Activated naive CD8-positive, alpha-beta T cell treated with anti-CD3 and anti-CD28 coated beads for 36 hours (primary cell): ENCODE measurements at regions not wholly inside any gene's neighbourhood (a gene's known extent, or its start where the extent isn't known, plus 50 kb on each side); places are given as distances from the start of the nearest gene placed in this dataset.
"Not testable (repeated sequence)": the region's sequence is repeated elsewhere in the genome, so short reads cannot be mapped to it uniquely, and the experiment has no call there.

Experiments
- DNase-seq: peaks from one replicate; pipeline ENCODE4 v3.0.0; 2021
- H3K27ac Mint-ChIP-seq: one replicate; pipeline ENCODE4 v1.8.0; 2022; ENCODE audit warnings: mild to moderate bottlenecking, moderate library complexity, mixed read lengths
- H3K27me3 Mint-ChIP-seq: one replicate; pipeline ENCODE4 v1.8.0; 2022; ENCODE audit warnings: mild to moderate bottlenecking, mixed read lengths
- H3K36me3 Mint-ChIP-seq: one replicate; pipeline ENCODE4 v1.8.0; 2021; ENCODE audit warnings: mild to moderate bottlenecking, mixed read lengths
- H3K4me1 Mint-ChIP-seq: one replicate; pipeline ENCODE4 v1.8.0; 2021; ENCODE audit warnings: mixed read lengths
- H3K4me3 Mint-ChIP-seq: one replicate; pipeline ENCODE4 v1.8.0; 2022; ENCODE audit warnings: mild to moderate bottlenecking, moderate library complexity, mixed read lengths
- H3K9me3 Mint-ChIP-seq: one replicate; pipeline ENCODE4 v1.8.0; 2022; ENCODE audit warnings: mixed read lengths

DNA sequence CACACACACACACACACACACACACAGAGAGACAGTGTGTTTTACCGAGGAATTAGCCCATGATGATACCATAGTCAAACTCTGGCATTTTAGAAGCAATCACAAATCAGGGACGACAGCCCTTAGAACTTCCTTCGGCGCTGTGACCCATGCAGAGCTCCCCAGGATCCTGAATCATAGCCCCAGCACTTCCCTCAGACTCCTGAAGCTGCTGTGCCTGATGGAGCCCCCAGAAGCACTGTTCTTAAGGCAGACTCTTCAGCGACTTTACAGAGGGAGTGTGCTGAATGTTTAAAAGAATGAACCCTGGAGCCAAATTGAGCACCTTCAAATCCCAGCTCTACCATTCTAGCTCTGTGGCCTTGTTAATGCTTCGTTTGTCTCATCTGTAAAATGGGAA, 89.3 kb upstream of the LIPC start:
- DNase-seq: no peak
- Mint-ChIP-seq H3K4me3 (no peak overlapping the region), H3K9me3 (peaks cover 1% of the 10 kb centered on the region), H3K4me1 (peaks cover 3% of the 10 kb centered on the region), H3K27ac (no peak overlapping the region), H3K27me3 (no peaks in the 10 kb centered on the region), H3K36me3 (peaks cover 1% of the 10 kb centered on the region)

GRCh38 chr15:58344213-58345070, 87.3 kb upstream of the LIPC start:
- Mint-ChIP-seq H3K4me1 (peaks cover 3% of the 10 kb centered on the region), H3K36me3 (peaks cover 1% of the 10 kb centered on the region), H3K4me3 (no peak overlapping the region), H3K27ac (no peak overlapping the region), H3K9me3 (peaks cover 1% of the 10 kb centered on the region), H3K27me3 (no peaks in the 10 kb centered on the region)
- no peak for DNase-seq

DNA sequence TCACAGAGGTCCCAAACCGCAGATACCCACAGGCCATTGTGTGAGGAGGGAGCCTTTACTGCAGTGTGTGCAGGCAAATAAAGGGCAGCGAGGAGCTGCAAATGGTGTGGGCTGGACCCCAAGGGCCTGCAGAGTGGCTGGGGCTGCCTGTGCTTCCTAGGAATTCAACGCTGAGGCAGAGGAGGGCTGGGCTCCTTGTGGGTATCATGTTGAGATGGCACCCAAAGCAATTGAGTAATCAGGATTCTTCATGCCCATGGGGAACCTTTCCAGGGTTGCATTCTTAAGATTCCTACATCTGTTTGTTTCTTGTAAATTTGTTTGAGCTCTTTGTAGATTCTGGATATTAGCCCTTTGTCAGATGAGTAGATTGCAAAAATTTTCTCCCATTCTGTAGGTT, 85.4 kb upstream of the LIPC start:
- Mint-ChIP-seq H3K9me3 (no peaks in the 10 kb centered on the region), H3K4me3 (no peak overlapping the region), H3K27me3 (no peaks in the 10 kb centered on the region), H3K4me1 (no peaks in the 10 kb centered on the region), H3K36me3 (no peaks in the 10 kb centered on the region), H3K27ac (no peak overlapping the region)
- no peak for DNase-seq

DNA sequence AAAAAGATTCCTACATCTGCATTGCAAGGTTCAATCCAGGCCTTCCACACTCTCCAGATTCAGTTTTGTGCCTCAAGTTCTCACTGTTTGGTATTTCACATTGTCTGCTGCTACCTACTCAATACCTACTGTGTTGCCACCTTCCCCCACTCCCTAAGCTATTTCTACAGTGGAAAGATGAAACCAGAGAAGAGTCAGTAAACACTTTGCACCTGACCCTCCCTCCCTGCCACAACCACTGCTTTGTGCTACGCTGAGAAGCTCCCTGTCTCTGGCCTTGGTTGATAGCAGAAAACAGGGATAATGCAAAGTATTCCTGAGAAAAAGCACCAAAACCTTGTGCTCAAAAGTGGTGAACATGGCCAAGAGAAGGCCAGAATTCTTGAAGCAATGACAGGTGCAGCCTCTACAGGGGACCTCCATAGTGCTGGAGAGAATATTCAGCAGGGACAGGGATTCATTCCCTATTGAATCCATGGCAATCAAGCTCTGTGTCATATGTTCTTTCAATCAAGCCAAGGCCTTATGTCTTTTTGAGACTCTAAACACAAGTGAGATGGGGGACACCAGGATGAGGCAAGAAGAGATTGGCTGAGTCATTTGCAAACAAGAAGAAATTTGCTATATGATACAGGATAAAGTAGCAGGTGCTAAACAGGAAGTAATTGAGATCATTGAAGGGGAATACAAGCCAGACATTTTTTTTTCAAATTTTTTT, 83.5 kb upstream of the LIPC start:
- Mint-ChIP-seq H3K27ac (no peak overlapping the region), H3K36me3 (no peaks in the 10 kb centered on the region), H3K4me3 (no peak overlapping the region), H3K4me1 (peaks cover 1% of the 10 kb centered on the region), H3K27me3 (no peaks in the 10 kb centered on the region), H3K9me3 (no peaks in the 10 kb centered on the region)
- no peak for DNase-seq

- DNase-seq: no peak
- no peak overlapping the region for H3K4me3 Mint-ChIP-seq
- no peaks in the 10 kb centered on the region for H3K9me3 Mint-ChIP-seq
- peaks cover 26% of the 10 kb centered on the region for H3K4me1 Mint-ChIP-seq
- H3K27me3 Mint-ChIP-seq: no peaks in the 10 kb centered on the region
- no peak overlapping the region for H3K27ac Mint-ChIP-seq
- no peaks in the 10 kb centered on the region for H3K36me3 Mint-ChIP-seq
Observed at GRCh38 chr15:58352026-58352929, 79.5 kb upstream of the LIPC start.

DNA sequence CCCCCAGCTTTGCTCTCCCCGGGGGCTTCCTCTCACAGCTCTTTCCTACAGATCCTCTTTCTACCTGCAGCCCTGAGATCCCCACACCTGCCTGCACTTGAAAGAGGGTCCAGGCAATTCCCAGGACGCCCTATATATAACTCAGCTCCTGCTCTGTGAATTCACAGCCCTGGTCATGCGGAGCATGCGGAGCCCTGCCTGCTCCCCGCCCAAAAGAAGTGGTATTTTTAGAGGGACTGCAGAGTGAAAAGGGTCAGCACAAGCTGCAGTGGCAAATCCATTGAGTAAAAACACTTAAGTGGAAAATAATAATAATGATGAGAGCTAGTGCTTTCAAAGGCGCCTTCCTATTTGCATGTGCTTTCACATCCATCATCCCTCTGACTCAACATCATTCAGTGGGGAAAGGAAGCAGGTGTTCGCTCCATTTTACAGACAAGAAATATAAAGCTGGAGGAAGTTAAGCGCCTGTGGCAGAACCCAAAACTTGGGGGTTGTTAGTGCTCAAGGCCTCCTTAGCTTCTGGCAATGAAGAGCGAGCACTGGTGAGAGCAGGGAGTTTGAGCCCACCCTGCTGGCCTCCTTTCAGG, 76.3 kb upstream of the LIPC start:
- Mint-ChIP-seq H3K27me3 (no peaks in the 10 kb centered on the region), H3K27ac (peak overlapping the region; percentile 73), H3K4me3 (no peak overlapping the region), H3K4me1 (peaks cover 52% of the 10 kb centered on the region), H3K36me3 (no peaks in the 10 kb centered on the region), H3K9me3 (no peaks in the 10 kb centered on the region)
- no peak for DNase-seq

DNA sequence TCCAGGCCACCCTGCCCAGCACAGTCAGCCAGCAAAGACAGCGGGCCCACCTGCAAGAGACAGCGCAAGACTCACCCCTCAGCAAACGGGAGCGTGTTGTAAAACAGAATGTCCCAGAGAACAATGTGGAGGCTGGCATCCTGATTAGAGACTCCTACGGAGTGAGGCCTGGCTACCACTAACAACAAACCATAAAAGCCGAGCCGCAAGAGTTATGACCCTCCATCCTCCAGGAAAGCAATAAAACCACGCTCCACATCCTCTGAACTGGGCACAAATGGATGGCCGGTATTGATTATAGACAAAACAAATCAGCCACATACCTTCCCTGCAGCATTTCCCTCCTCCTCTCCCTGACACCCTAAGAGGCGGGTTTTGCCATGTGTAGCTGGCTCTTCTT, 75.8 kb upstream of the LIPC start:
- Mint-ChIP-seq H3K27ac (peak overlapping the region; percentile 55), H3K9me3 (no peaks in the 10 kb centered on the region), H3K4me1 (peaks cover 52% of the 10 kb centered on the region), H3K4me3 (no peak overlapping the region), H3K36me3 (no peaks in the 10 kb centered on the region), H3K27me3 (no peaks in the 10 kb centered on the region)
- DNase-seq: no peak

- peak overlapping the region; percentile 96 for H3K27ac Mint-ChIP-seq
- peak; percentile 64 for DNase-seq
- H3K4me1 Mint-ChIP-seq: peaks cover 58% of the 10 kb centered on the region
- no peaks in the 10 kb centered on the region for H3K9me3 Mint-ChIP-seq
- H3K36me3 Mint-ChIP-seq: no peaks in the 10 kb centered on the region
- no peaks in the 10 kb centered on the region for H3K27me3 Mint-ChIP-seq
- peak overlapping the region; percentile 67 for H3K4me3 Mint-ChIP-seq
Observed at GRCh38 chr15:58357529-58358476, 74.0 kb upstream of the LIPC start.

DNA sequence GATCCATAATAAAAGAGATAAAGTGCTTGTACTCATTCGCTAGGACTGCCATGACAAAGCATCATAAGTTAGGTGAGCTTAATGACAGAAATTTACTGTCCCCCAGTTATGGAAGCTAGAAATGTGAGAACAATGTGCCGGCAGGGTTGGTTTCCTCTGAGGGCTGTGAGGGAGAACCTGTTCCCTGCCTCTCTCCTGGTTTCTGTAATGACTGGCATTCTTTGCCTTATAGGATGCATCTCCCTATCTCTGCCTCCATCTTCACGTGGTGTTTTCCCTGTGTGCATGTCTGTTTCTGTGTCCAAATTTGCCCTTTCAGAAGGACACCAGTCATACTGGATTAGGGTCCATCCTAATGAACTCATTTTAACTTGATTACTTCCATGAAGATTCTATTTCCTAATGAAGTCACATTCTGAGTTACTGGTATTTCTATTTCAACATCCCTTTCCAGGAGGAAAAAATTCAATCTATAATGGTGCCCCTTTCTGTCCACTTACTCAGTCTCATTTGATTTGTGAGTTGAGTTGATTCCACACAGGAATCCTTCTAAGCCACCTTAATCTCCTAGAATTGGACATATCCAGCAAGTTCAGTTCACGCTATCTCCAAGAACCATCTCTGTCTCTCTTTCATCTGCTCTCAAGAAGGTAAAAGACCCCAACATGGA, 71.2 kb upstream of the LIPC start:
- H3K9me3 Mint-ChIP-seq: peaks cover 11% of the 10 kb centered on the region
- no peak for DNase-seq
- H3K4me3 Mint-ChIP-seq: no peak overlapping the region
- peaks cover 6% of the 10 kb centered on the region for H3K36me3 Mint-ChIP-seq
- H3K27me3 Mint-ChIP-seq: no peaks in the 10 kb centered on the region
- H3K27ac Mint-ChIP-seq: no peak overlapping the region
- H3K4me1 Mint-ChIP-seq: peaks cover 57% of the 10 kb centered on the region

GRCh38 chr15:58361273-58361759, 70.5 kb upstream of the LIPC start:
- no peaks in the 10 kb centered on the region for H3K27me3 Mint-ChIP-seq
- no peak for DNase-seq
- H3K4me1 Mint-ChIP-seq: peaks cover 50% of the 10 kb centered on the region
- H3K4me3 Mint-ChIP-seq: no peak overlapping the region
- H3K9me3 Mint-ChIP-seq: peaks cover 13% of the 10 kb centered on the region
- peaks cover 6% of the 10 kb centered on the region for H3K36me3 Mint-ChIP-seq
- no peak overlapping the region for H3K27ac Mint-ChIP-seq

DNA sequence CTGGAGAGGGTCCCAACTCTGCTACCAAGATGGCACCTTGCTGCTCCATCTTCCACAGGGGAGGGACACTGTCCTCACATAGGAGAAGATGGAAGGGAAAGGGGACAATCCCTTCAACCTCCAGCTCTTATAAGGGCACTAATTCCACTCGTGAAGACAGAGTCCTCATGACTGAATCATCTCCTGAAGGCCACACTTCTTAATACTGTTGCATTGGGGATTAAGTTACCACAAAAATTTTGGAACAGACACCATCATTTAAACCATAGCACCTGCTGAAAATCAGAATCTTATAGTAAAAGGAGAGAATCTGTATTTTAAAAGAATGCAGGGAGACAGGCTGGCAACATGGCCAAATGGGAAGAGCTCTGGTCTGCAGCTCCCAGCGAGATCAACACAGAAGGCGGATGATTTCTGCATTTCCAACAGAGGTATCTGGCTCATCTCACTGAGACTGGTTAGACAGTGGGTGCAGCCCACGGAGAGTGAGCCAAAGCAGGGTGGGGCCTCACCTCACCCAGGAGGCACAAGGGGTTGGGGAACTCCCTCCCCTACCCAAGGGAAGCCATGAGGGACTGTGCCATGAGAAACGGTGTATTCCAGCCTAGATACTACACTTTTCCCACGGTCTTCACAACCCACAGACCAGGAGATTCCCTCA, 69.4 kb upstream of the LIPC start:
- DNase-seq: no peak
- H3K4me1 Mint-ChIP-seq: peaks cover 41% of the 10 kb centered on the region
- peaks cover 6% of the 10 kb centered on the region for H3K36me3 Mint-ChIP-seq
- H3K27ac Mint-ChIP-seq: no peak overlapping the region
- H3K4me3 Mint-ChIP-seq: no peak overlapping the region
- peaks cover 13% of the 10 kb centered on the region for H3K9me3 Mint-ChIP-seq
- no peaks in the 10 kb centered on the region for H3K27me3 Mint-ChIP-seq

DNA sequence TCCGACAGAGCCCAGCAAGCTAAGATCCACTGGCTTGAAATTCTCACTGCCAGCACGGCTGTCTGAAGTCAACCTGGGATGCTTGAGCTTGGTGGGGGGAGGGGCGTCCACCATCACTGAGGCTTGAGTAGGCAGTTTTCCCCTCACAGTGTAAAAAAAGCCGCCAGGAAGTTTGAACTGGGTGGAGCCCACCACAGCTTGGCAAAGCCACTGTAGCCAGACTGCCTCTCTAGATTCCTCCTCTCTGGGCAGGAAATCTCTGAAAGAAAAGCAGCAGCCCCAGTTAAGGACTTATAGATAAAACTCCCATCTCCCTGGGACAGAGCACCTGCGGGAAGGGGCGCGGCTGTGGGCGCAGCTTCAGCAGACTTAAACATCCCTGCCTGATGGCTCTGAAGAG, 68.7 kb upstream of the LIPC start:
- Mint-ChIP-seq H3K9me3 (peaks cover 15% of the 10 kb centered on the region), H3K4me1 (peaks cover 34% of the 10 kb centered on the region), H3K27ac (peak overlapping the region; percentile 15)
- H3K4me3 Mint-ChIP-seq, DNase-seq, H3K27me3 Mint-ChIP-seq, H3K36me3 Mint-ChIP-seq: not testable (repeated sequence)

DNA sequence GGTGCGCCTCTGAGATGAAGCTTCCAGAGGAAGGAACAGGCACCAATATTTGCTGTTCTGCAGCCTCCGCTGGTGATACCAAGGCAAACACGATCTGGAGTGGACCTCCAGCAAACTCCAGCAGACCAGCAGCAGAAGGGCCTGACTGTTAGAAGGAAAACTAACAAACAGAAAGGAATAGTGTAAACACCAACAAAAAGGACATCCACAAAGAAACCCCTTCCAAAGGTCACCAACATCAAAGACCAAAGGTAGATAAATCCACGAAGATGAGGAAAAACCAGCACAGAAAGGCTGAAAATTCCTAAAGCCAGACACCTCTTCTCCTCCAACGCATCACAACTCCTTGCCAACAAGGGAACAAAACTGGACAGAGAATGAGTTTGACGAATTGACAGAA, 68.1 kb upstream of the LIPC start:
- Mint-ChIP-seq H3K4me1 (peaks cover 28% of the 10 kb centered on the region), H3K9me3 (peaks cover 17% of the 10 kb centered on the region)
- not testable (repeated sequence) for H3K36me3 Mint-ChIP-seq, H3K4me3 Mint-ChIP-seq, H3K27ac Mint-ChIP-seq, H3K27me3 Mint-ChIP-seq, DNase-seq
